H1 (cell line): ENCODE measurements at regions not wholly inside any gene's neighbourhood (a gene's known extent, or its start where the extent isn't known, plus 50 kb on each side); places are given as distances from the start of the nearest gene placed in this dataset.

Experiments used
- CTCF ChIA-PET: fragments of 300-600 bp; sonication (Branson Sonifier 250); formaldehyde crosslinking; loops from one replicate; lab custom pipeline; 2021; ENCODE audit not compliant: partially characterized antibody; lab: Charles Lee
- POLR2A ChIA-PET: fragments of 300-600 bp; sonication (Branson Sonifier 250); formaldehyde crosslinking; loops from one replicate; lab custom pipeline; 2021; ENCODE audit warnings: inconsistent platforms; ENCODE audit not compliant: partially characterized antibody; lab: Charles Lee
- DNase-seq, 2 experiments: peaks; one replicate each; pipeline versions ENCODE4 v3.0.0 to v3.0.0-alpha.2; 2010 to 2022; ENCODE audit warnings: low spot score in 2 of 2, low read depth in 1 of 2, mixed read lengths in 1 of 2
- FAIRE-seq: peaks from 2 replicates; lab custom pipeline; 2011; peaks lifted over from hg19 to GRCh38; lab: Jason Lieb, UNC
- H2AFZ ChIP-seq: 2 replicates; pipeline ENCODE4 v1.8.1; 2012; ENCODE audit warnings: low read length, inconsistent platforms
- H2AK5ac ChIP-seq: 2 replicates; pipeline ENCODE4 v1.6.1; 2013; ENCODE audit warnings: low read depth, low read length
- H2BK120ac ChIP-seq: replicated peaks from 2 replicates; pipeline ENCODE3; 2013; ENCODE audit warnings: low read depth, low read length, inconsistent platforms
- H2BK12ac ChIP-seq: 2 replicates; pipeline ENCODE4 v1.6.1; 2013; ENCODE audit warnings: low read depth, low read length
- H2BK15ac ChIP-seq: 2 replicates; pipeline ENCODE4 v1.6.1; 2013; ENCODE audit warnings: low read length
- H2BK20ac ChIP-seq: 2 replicates; pipeline ENCODE4 v1.6.1; 2013; ENCODE audit warnings: low read length
- H2BK5ac ChIP-seq: 2 replicates; pipeline ENCODE4 v1.6.1; 2013; ENCODE audit warnings: low read depth, low read length
- H3K14ac ChIP-seq: 2 replicates; pipeline ENCODE4 v1.6.1; 2013; ENCODE audit warnings: inconsistent platforms; ENCODE audit not compliant: insufficient read length
- H3K18ac ChIP-seq: 2 replicates; pipeline ENCODE4 v1.6.1; 2013; ENCODE audit warnings: low read length; ENCODE audit errors: extremely low read depth
- H3K23ac ChIP-seq: 2 replicates; pipeline ENCODE4 v1.6.1; 2013; ENCODE audit warnings: inconsistent platforms; ENCODE audit not compliant: insufficient read length
- H3K23me2 ChIP-seq: 2 replicates; pipeline ENCODE4 v1.6.1; 2013; ENCODE audit warnings: low read depth, low read length
- H3K27ac ChIP-seq: 2 replicates; pipeline ENCODE4 v1.6.1; 2011; ENCODE audit warnings: low read depth, low read length, inconsistent platforms
- H3K27me3 ChIP-seq, 4 experiments: replicated peaks in 1 of 4; 1 replicate in 1 of 4; 2 replicates in 3 of 4; pipeline versions ENCODE4 v1.6.1 to v1.8.1; 2011 to 2013; ENCODE audit warnings: low read length in 3 of 4, mild to moderate bottlenecking in 3 of 4, inconsistent platforms in 2 of 4, mixed read lengths in 2 of 4, moderate library complexity in 1 of 4; ENCODE audit not compliant: control insufficient read depth in 3 of 4, insufficient read depth in 3 of 4; ENCODE audit errors: extremely low read depth in 1 of 4
- H3K36me3 ChIP-seq, 4 experiments: 2 replicates each; pipeline versions ENCODE4 v1.6.1 to v1.8.1; 2011 to 2013; ENCODE audit warnings: mild to moderate bottlenecking in 4 of 4, low read length in 3 of 4, moderate library complexity in 2 of 4, control low read depth in 1 of 4, inconsistent platforms in 1 of 4; ENCODE audit not compliant: insufficient read depth in 4 of 4, control insufficient read depth in 2 of 4
- H3K4ac ChIP-seq: replicated peaks from 2 replicates; pipeline ENCODE3; 2013; ENCODE audit warnings: low read length, low read depth, mixed read lengths, inconsistent platforms; ENCODE audit not compliant: insufficient read length
- H3K4me1 ChIP-seq, 4 experiments: replicated peaks in 1 of 4; 1 replicate in 1 of 4; 2 replicates in 3 of 4; pipeline versions ENCODE4 v1.6.1 to v1.8.1; 2011 to 2013; ENCODE audit warnings: low read length in 3 of 4, inconsistent platforms in 2 of 4, mixed read lengths in 1 of 4; ENCODE audit not compliant: insufficient read depth in 4 of 4, control insufficient read depth in 3 of 4
- H3K4me2 ChIP-seq, 2 experiments: 2 replicates each; pipeline versions ENCODE4 v1.6.1 to v1.8.1; 2011 to 2013; ENCODE audit warnings: low read depth in 2 of 2, low read length in 2 of 2, control low read depth in 1 of 2, inconsistent platforms in 1 of 2, mild to moderate bottlenecking in 1 of 2; ENCODE audit not compliant: insufficient read depth in 1 of 2
- H3K4me3 ChIP-seq, 4 experiments: fragments of 200-600, 300-600 bp in 1 of 4; sonication (generic), shearing (Covaris generic), sonication (Bioruptor Twin) in 1 of 4; 2 replicates each; pipeline versions ENCODE4 v1.5.1 to v1.8.1; 2011 to 2016; ENCODE audit warnings: low read length in 4 of 4, low read depth in 3 of 4, control low read depth in 2 of 4, inconsistent platforms in 2 of 4, mild to moderate bottlenecking in 2 of 4, mixed read lengths in 1 of 4, moderate library complexity in 1 of 4; ENCODE audit not compliant: insufficient read depth in 2 of 4; ENCODE audit errors: extremely low read depth in 1 of 4
- H3K56ac ChIP-seq: replicated peaks from 2 replicates; pipeline ENCODE3; 2013; ENCODE audit warnings: low read depth, mild to moderate bottlenecking, mixed read lengths, low read length, inconsistent platforms; ENCODE audit not compliant: insufficient read length
- H3K79me1 ChIP-seq: 2 replicates; pipeline ENCODE4 v1.6.1; 2013; ENCODE audit warnings: low read depth, low read length, control low read depth
- H3K79me2 ChIP-seq, 2 experiments: 2 replicates each; pipeline versions ENCODE4 v1.6.1 to v1.8.1; 2012 to 2013; ENCODE audit warnings: low read length in 2 of 2, mild to moderate bottlenecking in 2 of 2, inconsistent platforms in 1 of 2; ENCODE audit not compliant: insufficient read depth in 2 of 2, control insufficient read depth in 1 of 2
- H3K9ac ChIP-seq, 4 experiments: replicated peaks in 1 of 4; 1 replicate in 1 of 4; 2 replicates in 3 of 4; pipeline versions ENCODE4 v1.6.1 to v1.8.1; 2011 to 2013; ENCODE audit warnings: low read depth in 3 of 4, low read length in 3 of 4, control low read depth in 2 of 4, mild to moderate bottlenecking in 2 of 4, moderate library complexity in 2 of 4, inconsistent platforms in 1 of 4; ENCODE audit errors: extremely low read depth in 1 of 4
- H3K9me3 ChIP-seq, 2 experiments: 2 replicates each; pipeline versions ENCODE4 v1.6.1 to v1.8.1; 2012 to 2013; ENCODE audit warnings: mild to moderate bottlenecking in 2 of 2, moderate library complexity in 2 of 2, control low read depth in 1 of 2, inconsistent platforms in 1 of 2, low read depth in 1 of 2, low read length in 1 of 2, mixed read lengths in 1 of 2; ENCODE audit not compliant: insufficient read depth in 2 of 2
- H4K20me1 ChIP-seq, 2 experiments: replicated peaks in 1 of 2; 2 replicates each; pipeline versions ENCODE3 to v1.8.1; 2011 to 2013; ENCODE audit warnings: inconsistent platforms in 2 of 2, low read length in 2 of 2, mild to moderate bottlenecking in 1 of 2; ENCODE audit not compliant: insufficient read depth in 2 of 2, control insufficient read depth in 1 of 2
- H4K5ac ChIP-seq: 2 replicates; pipeline ENCODE4 v1.6.1; 2013; ENCODE audit warnings: low read length, low read depth, mixed read lengths, inconsistent platforms; ENCODE audit not compliant: insufficient read length
- H4K8ac ChIP-seq: 2 replicates; pipeline ENCODE4 v1.8.0; 2013; ENCODE audit warnings: mild to moderate bottlenecking, moderate library complexity, low read length, inconsistent platforms; ENCODE audit not compliant: insufficient read depth; ENCODE audit errors: extremely low read depth
- H4K91ac ChIP-seq: replicated peaks from 2 replicates; pipeline ENCODE3; 2013; ENCODE audit warnings: low read length, mixed read lengths, inconsistent platforms; ENCODE audit not compliant: insufficient read length
- ASH2L ChIP-seq: fragments of 200-600, 300-600 bp; sonication (generic); IDR thresholded peaks from one replicate; pipeline ENCODE4 v1.7.1; 2017; ENCODE audit warnings: low read length
- JUND ChIP-seq: IDR thresholded peaks from 2 replicates; pipeline ENCODE4 v1.6.1; 2011; ENCODE audit warnings: mild to moderate bottlenecking, improper control_type of control experiment, low read length
- KDM4A ChIP-seq: IDR thresholded peaks from one replicate; pipeline ENCODE4 v1.7.1; 2012; ENCODE audit warnings: low read depth, mild to moderate bottlenecking, moderate library complexity, low read length, inconsistent platforms; ENCODE audit not compliant: severe bottlenecking
- MAFK ChIP-seq: IDR thresholded peaks from 2 replicates; pipeline ENCODE4 v1.6.1; 2012; ENCODE audit warnings: low read depth, mild to moderate bottlenecking, improper control_type of control experiment, low read length
- SAP30 ChIP-seq: fragments of 300-600 bp; sonication (generic); IDR thresholded peaks from 2 replicates; pipeline ENCODE4 v1.7.1; 2012; ENCODE audit warnings: low read length, moderate library complexity, mild to moderate bottlenecking, inconsistent platforms; ENCODE audit not compliant: insufficient read depth, insufficient replicate concordance
- WGBS, 2 experiments: shearing (Covaris generic) in 1 of 2; methylation state at CpG; one replicate each; pipeline versions ENCODE4 v1.1.6 to v1.1.7; 2013 to 2015; ENCODE audit warnings: low lambda C conversion rate in 2 of 2, mixed read lengths in 2 of 2, inconsistent platforms in 1 of 2, low coverage in 1 of 2, missing lambda C conversion rate in 1 of 2; ENCODE audit not compliant: insufficient replicate concordance in 2 of 2, insufficient coverage in 1 of 2, insufficient read length in 1 of 2; ENCODE audit errors: extremely low coverage in 1 of 2, missing lambda C conversion rate in 1 of 2; 5-methylcytosine and 5-hydroxymethylcytosine counted together

- Histone ChIP-seq H2BK120ac (no peak overlapping the region), H3K27ac (no peak overlapping the region), H2BK15ac (no peak overlapping the region), H3K9ac (no peak overlapping the region), H3K18ac (no peak overlapping the region), H2BK5ac (no peak overlapping the region), H3K23me2 (no peaks in the 10 kb centered on the region), H3K9me3 (no peaks in the 10 kb centered on the region), H2BK12ac (no peak overlapping the region), H3K14ac (no peak overlapping the region), H4K91ac (no peak overlapping the region), H2AFZ (no peak overlapping the region), H3K4me2 (no peak overlapping the region), H3K79me2 (no peaks in the 10 kb centered on the region), H3K4ac (no peak overlapping the region), H3K27me3 (no peaks in the 10 kb centered on the region), H4K8ac (no peak overlapping the region), H3K36me3 (no peaks in the 10 kb centered on the region), H4K20me1 (no peaks in the 10 kb centered on the region), H3K79me1 (no peaks in the 10 kb centered on the region), H2BK20ac (no peak overlapping the region), H2AK5ac (no peak overlapping the region), H3K23ac (no peak overlapping the region)
- WGBS, 2 experiments: 84% methylated on average over 5 of the region's 5 CpGs; no CpG with 5 or more reads in 1 of the 2 experiments
- POLR2A ChIA-PET: no interaction called here
- FAIRE-seq (no peak), DNase-seq (no peak)
- CTCF ChIA-PET: interaction anchor here (1.0 to 2.0 kb wide), 4 partner anchors 11 to 69 kb away, joined by 3 to 5 read pairs (median 4); no protein-coding TSS in a partner anchor
- TF ChIP-seq JUND: no peak
- no peak for TF ChIP-seq ASH2L
- TF ChIP-seq KDM4A: no peak
- no peak for TF ChIP-seq SAP30
- TF ChIP-seq MAFK: no peak
- TF ChIP-seq, all 59 proteins: peak for 0
- no peaks in the 10 kb centered on the region for H3K4me1 ChIP-seq
- no peak overlapping the region for H3K4me3 ChIP-seq
- H4K5ac ChIP-seq: no peak overlapping the region
- H3K56ac ChIP-seq: no peak overlapping the region
These were observed 266.6 kb upstream of the EEF2KMT start for GRCh38 chr16:5364186-5364585.
